ENCODE measurements at regions not wholly inside any gene's neighbourhood (a gene's known extent, or its start where the extent isn't known, plus 50 kb on each side); places are given as distances from the start of the nearest gene placed in this dataset.

GRCh38 chr3:28117598-28117997 is 123.8 kb upstream of the CMC1 start:
- no peak overlapping the region for H3K4me3 Mint-ChIP-seq
- no peak overlapping the region for H3K27ac ChIP-seq (ENCODE audit: low read depth in 1 of 2, low read length in 2 of 2)
- no peak overlapping the region for H3K27ac Mint-ChIP-seq
- no peaks in the 10 kb centered on the region for H3K27me3 ChIP-seq (ENCODE audit: control insufficient read depth in 2 of 2, insufficient read depth in 2 of 2, low read length in 2 of 2)
- intact Hi-C loops (cut with micrococcal nuclease), result no loop called here
- no peaks in the 10 kb centered on the region for H3K36me3 ChIP-seq (replicated peaks in 1 of 2; ENCODE audit: control insufficient read depth in 1 of 2, insufficient read depth in 2 of 2, low read length in 2 of 2)
- DNase-seq, result no peak
- no peaks in the 10 kb centered on the region for H3K36me3 Mint-ChIP-seq
- no peak overlapping the region for H3K9ac ChIP-seq (ENCODE audit: insufficient read depth, low read length, poor library complexity, severe bottlenecking)
- no peak overlapping the region for H2AFZ ChIP-seq (ENCODE audit: insufficient read depth, low read depth, low read length, poor library complexity, severe bottlenecking)
- no peaks in the 10 kb centered on the region for H3K9me3 ChIP-seq (replicated peaks in 1 of 2; ENCODE audit: control insufficient read depth in 1 of 2, insufficient read depth in 1 of 2, low read length in 2 of 2)
- 91% methylated on average over 1 of the region's 2 CpGs for WGBS (ENCODE audit: insufficient coverage)
- H3K4me2 ChIP-seq (replicated peaks; ENCODE audit: extremely low read depth, low read length, poor library complexity, severe bottlenecking), result no peak overlapping the region
- H3K4me1 ChIP-seq (ENCODE audit: control insufficient read depth in 1 of 2, insufficient read depth in 2 of 2, low read length in 2 of 2), result no peaks in the 10 kb centered on the region
- TF ChIP-seq CTCF (IDR thresholded peaks at IDR 0.05), result no peak
- peaks cover 0 to 4% (median 1%) of the 10 kb centered on the region in 7 donors for H3K9me3 Mint-ChIP-seq
- H3K79me2 ChIP-seq (ENCODE audit: insufficient read depth, low read length), result no peaks in the 10 kb centered on the region
- H3K4me1 Mint-ChIP-seq, result no peaks in the 10 kb centered on the region
- no peak overlapping the region for H3K4me3 ChIP-seq (replicated peaks in 1 of 3; ENCODE audit: low read depth in 2 of 3, low read length in 3 of 3)
- H3K27me3 Mint-ChIP-seq (ENCODE audit: low read depth in 3 of 3), result peaks cover 1 to 2% (median 2%) of the 10 kb centered on the region in 3 donors
- H4K20me1 ChIP-seq (ENCODE audit: insufficient read depth, low read length), result no peaks in the 10 kb centered on the region

GRCh38 chr3:28118087-28118486 is 123.3 kb upstream of the CMC1 start:
- H3K27me3 Mint-ChIP-seq (ENCODE audit: low read depth in 3 of 3), result peaks cover 1 to 2% (median 2%) of the 10 kb centered on the region in 3 donors
- H3K4me3 Mint-ChIP-seq, result no peak overlapping the region
- no peaks in the 10 kb centered on the region for H4K20me1 ChIP-seq (ENCODE audit: insufficient read depth, low read length)
- no peak overlapping the region for H3K9ac ChIP-seq (ENCODE audit: insufficient read depth, low read length, poor library complexity, severe bottlenecking)
- H3K9me3 Mint-ChIP-seq, result peaks cover 0 to 4% (median 1%) of the 10 kb centered on the region in 7 donors
- H2AFZ ChIP-seq (ENCODE audit: insufficient read depth, low read depth, low read length, poor library complexity, severe bottlenecking), result no peak overlapping the region
- no peak for DNase-seq
- H3K36me3 ChIP-seq (replicated peaks in 1 of 2; ENCODE audit: control insufficient read depth in 1 of 2, insufficient read depth in 2 of 2, low read length in 2 of 2), result no peaks in the 10 kb centered on the region
- no peaks in the 10 kb centered on the region for H3K79me2 ChIP-seq (ENCODE audit: insufficient read depth, low read length)
- no CpG with 5 or more reads among the region's 1 CpG for WGBS (ENCODE audit: insufficient coverage)
- no peak overlapping the region for H3K27ac ChIP-seq (ENCODE audit: low read depth in 1 of 2, low read length in 2 of 2)
- H3K9me3 ChIP-seq (replicated peaks in 1 of 2; ENCODE audit: control insufficient read depth in 1 of 2, insufficient read depth in 1 of 2, low read length in 2 of 2), result no peaks in the 10 kb centered on the region
- intact Hi-C loops (cut with micrococcal nuclease), result no loop called here
- no peak for TF ChIP-seq CTCF (IDR thresholded peaks at IDR 0.05)
- no peaks in the 10 kb centered on the region for H3K4me1 Mint-ChIP-seq
- peak overlapping the region in 1 of 7 donors; percentile 63 for H3K27ac Mint-ChIP-seq
- H3K4me1 ChIP-seq (ENCODE audit: control insufficient read depth in 1 of 2, insufficient read depth in 2 of 2, low read length in 2 of 2), result no peaks in the 10 kb centered on the region
- no peak overlapping the region for H3K4me3 ChIP-seq (replicated peaks in 1 of 3; ENCODE audit: low read depth in 2 of 3, low read length in 3 of 3)
- no peak overlapping the region for H3K4me2 ChIP-seq (replicated peaks; ENCODE audit: extremely low read depth, low read length, poor library complexity, severe bottlenecking)
- no peaks in the 10 kb centered on the region for H3K36me3 Mint-ChIP-seq
- H3K27me3 ChIP-seq (ENCODE audit: control insufficient read depth in 2 of 2, insufficient read depth in 2 of 2, low read length in 2 of 2), result no peaks in the 10 kb centered on the region
